ENCODE measurements at regions not wholly inside any gene's neighbourhood (a gene's known extent, or its start where the extent isn't known, plus 50 kb on each side); places are given as distances from the start of the nearest gene placed in this dataset.
A peak's percentile ranks its signal among the peaks of the same experiment; 100 is the strongest.

- DNase-seq = no peak
Measured at GRCh38 chr2:146038014-146038413, 1518.1 kb upstream of the ZEB2 start.

DNA sequence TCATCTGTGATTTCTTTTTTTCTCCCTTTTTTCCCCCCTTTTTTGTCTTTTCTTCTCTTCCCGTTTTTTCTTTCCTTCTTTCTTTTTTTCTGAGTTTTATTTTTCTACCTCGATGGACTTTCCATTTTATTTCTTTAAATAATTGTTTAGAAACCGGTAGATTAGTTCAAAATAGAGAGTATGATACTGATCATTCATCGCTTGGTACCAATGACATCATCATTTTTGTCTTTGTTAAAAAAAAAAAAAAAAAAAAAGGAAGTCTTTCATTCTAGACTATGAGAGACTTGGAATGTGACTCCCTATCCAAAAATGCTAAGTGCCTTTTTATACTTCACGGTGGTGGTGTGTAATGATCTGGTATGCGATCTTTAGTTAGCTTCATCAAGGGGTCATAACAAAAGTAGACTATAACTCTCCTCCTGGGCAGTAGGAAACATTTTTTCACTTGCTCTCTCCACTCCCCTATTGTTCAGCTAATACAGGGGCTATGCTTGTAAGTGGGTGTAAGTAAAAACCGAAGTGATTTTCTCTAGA, 1517.5 kb upstream of the ZEB2 start:
- no peak for DNase-seq

DNA sequence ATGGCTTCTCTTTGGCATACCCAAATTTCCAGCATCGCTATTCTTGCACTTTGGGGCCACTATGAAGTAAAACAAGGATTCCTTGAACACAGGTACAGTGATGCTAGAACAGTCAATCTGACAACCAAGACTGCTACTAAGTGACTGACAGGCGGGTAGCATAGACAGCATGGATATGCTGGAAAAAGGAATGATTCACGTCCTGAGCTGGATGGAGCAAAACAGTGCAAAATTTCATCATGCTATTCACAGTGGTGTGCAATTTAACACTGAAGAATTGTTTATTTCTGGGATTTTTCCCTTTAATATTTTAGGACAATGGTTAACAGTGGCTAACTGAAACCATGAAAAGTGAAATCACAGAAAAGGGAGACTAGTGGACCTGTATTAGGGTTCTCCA, 1511.2 kb upstream of the ZEB2 start:
- no peak for DNase-seq

DNA sequence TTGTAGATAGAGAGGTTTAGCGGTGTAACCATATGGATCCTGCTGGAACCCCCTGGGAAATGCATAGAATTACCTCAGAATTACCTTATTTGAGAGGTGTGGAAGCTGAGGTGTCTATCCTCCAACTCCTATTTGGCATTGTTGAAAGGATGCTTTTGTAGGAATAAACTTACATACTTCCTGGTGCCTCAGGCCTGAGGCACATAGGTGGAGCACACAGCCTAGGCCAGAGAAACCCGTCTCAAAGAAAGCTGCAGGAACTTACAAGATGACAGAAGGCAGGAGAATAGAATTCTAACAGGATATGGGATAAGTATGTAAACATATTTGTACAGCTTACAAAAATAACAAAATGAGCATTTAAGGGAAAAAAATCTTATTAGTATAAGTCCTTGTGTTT, 1507.2 kb upstream of the ZEB2 start:
- no peak for DNase-seq

GRCh38 chr2:146025519-146025918, 1505.6 kb upstream of the ZEB2 start:
- DNase-seq = no peak

- DNase-seq = no peak
Measured at GRCh38 chr2:146024212-146024743, 1504.4 kb upstream of the ZEB2 start.

- no peak for DNase-seq
Measured at GRCh38 chr2:146004462-146004861, 1484.5 kb upstream of the ZEB2 start.

DNA sequence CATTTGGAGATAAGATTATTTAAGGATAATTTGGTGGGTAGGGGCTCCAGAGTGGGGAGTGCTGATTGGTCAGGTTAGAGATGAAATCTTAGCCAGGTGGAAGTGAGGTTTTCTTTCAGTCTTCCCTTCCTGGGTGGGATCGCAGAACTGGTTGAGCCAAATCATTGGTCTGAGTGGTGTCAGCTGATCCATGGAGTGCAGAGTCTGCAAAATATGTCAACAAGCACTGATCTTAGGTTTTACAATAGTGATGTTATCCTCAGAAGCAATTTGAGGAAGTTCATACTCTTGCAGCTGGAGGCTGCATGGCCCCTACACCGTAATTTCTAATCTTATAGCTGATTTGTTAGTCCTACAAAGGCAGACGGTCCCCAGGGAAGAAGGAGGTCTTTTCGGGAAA, 1483.4 kb upstream of the ZEB2 start:
- no peak for DNase-seq

GRCh38 chr2:145994910-145995309, 1475.0 kb upstream of the ZEB2 start:
- DNase-seq = no peak

- no peak for DNase-seq
Measured at GRCh38 chr2:145992572-145992971, 1472.7 kb upstream of the ZEB2 start.

- no peak for DNase-seq
Measured at GRCh38 chr2:145987793-145988192, 1467.9 kb upstream of the ZEB2 start.

DNA sequence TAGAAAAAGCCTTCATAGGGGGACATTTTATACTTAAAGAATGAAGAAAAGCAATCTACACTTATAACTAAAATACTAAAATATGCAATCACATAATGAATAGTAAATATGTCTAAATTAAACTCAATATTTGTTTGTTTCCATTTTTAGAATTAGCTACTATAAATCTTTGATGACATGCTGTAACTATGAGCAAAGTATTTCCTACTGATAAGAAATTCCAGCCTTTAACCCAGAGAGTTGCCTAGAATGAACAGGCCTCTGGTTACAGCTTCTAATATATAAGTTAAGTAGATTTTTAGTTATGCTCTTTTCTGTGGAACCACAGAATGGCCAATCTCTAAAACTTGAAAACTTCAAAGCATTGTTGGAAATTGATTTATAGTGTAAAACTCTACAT, 1465.6 kb upstream of the ZEB2 start:
- DNase-seq = no peak

DNA sequence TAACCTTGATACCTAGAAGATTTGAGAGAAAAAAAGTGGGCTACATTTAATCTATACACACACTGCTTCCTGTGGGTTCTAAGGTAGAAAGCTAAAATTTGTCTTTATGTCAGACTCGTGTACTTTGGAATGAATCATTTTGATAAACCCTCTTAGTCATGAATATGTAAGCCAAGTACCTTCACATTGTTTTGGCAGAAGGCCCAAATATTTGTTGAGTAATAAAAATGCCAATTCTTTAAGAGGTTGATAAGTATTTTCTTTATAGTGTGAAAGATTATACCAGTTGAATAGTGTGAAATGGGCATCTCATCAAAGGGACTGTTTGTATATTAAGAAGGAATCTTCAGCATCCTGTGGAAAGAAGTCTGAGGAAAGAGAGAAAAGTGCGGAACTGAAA, 1464.7 kb upstream of the ZEB2 start:
- DNase-seq = peak in 1 of 2 experiments; percentile 1

DNA sequence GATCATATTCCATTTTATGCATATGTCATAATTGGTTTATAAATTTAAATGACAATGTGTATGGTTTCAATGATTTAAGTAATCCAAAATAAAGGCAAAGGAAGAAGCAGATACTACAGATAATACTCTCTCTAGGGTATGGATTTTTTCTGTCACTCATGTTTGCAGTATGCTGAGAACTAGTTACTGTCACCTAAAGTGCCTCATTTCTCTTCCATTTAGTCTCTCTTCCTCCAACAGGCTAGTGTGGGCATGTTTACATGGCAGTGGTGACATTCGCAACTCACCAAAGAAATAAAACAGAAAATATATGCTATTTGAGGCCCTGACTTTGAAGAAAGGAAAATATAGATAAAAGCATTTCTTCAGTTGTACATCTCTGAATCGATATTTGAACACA, 1460.4 kb upstream of the ZEB2 start:
- no peak for DNase-seq

GRCh38 chr2:145975406-145975805, 1455.5 kb upstream of the ZEB2 start:
- no peak for DNase-seq

DNA sequence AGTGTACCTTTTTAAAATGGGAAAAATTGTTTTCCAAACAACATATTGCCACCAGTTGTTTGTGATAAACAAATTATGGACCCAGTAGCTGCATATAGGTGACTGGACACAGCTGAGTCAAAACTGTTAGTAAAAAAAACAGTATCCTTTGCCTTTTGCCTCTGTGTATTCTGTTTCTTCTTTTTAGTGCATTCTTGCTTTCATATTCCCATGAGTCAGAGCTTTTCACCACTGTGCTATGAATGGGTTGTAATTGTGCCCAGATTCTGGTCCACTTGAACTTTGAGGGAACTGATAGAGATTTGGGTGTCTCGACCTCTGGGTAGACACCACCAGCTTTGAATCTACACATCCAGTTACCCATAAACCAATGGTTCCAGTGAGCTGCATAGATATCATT, 1441.9 kb upstream of the ZEB2 start:
- no peak for DNase-seq

- no peak for DNase-seq
Measured at GRCh38 chr2:145960479-145961163, 1440.7 kb upstream of the ZEB2 start.

- DNase-seq = no peak
Measured at GRCh38 chr2:145958611-145959010, 1438.7 kb upstream of the ZEB2 start.

- DNase-seq = no peak
Measured at GRCh38 chr2:145957929-145958328, 1438.0 kb upstream of the ZEB2 start.

GRCh38 chr2:145939949-145940348, 1420.0 kb upstream of the ZEB2 start:
- no peak for DNase-seq

DNA sequence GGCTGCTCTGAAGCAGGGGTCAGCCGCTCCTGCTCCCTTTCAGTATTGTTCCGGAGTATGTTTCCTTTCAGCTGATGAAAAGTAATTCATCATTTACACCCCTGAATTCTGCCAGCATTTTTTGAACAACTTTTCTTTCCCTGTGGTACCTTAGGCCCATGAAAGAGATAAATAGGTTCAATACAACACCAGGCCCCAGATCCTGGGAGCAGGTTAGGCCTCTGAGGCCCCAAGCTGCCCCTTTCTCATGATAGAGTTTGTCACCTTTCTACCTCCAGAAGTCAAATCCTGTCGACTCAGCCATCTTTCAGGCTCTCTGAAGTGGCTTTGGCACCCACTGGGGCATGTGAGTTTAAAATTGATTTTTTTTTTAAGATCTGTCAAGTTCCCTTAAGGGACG, 1415.1 kb upstream of the ZEB2 start:
- no peak for DNase-seq

DNA sequence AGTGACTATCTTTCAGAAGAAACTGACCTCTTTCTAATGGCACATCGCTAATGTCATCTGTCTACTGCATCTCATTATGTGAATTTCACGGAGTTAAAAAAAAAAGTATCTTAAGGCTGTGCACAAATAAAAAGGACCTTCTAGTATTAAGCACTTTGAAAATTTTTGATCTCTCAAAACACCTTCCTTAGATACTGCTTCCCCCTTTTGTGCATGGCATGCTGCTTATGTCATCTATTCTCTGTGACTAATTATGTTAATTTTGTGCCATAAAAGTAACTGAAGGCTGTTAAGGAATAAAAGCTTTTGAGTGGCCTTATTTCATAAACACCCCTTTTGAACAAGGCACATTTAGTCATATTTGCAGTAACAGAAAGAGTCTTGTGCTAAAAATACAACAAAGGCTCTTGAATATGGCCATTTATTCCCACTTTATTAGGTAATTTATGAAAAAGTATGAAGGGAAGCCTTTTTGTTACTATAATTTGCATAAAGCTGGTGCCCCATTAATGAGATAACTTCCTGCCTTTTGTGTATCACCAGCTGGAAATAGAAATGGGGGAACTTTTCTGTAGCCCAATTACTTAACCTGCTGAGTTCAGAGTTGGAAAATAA, 1412.0 kb upstream of the ZEB2 start:
- no peak for DNase-seq

- no peak for DNase-seq
Measured at GRCh38 chr2:145930318-145930717, 1410.4 kb upstream of the ZEB2 start.

DNA sequence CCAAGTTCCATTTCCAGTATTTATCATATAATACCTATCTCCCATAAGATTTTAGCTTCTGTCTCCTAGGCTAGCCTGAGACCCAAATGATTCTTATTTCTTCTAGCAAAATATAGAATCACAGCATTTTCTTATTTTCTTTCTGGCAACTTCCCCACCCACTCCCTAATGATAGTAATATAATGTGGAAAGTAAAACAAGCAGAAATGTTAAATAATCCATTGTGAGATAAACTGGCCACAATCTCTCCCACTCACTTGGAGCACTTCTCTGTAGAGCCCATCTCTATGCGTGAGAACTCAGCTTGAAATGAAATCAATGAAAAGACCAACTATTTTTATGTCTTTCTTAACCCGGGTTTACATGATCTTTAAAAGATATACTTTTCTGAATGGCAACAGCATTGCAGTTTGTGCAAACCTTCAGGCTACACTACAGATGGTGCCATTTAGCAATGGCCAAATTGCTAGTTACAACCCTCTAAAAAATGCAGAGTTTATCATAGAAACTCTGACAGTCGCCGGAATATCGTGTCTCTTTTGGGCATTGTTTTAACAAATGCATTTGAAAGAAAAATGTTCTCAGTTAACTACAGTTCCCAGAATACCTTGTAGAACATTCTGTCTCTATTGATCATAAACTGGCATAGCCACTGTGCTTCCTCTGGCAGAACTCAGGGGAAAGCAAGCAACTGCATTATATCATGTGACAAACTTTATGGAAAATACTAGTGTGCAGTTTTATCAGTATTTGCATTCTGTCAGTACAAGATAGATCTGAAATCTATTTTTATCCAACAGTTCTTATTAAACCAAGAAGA, 1407.4 kb upstream of the ZEB2 start:
- no peak for DNase-seq
